HG03066 (cell line): ENCODE measurements at regions not wholly inside any gene's neighbourhood (a gene's known extent, or its start where the extent isn't known, plus 50 kb on each side); places are given as distances from the start of the nearest gene placed in this dataset.

Source experiments
- ATAC-seq: cut with Tn5 transposase; IDR thresholded peaks from one replicate; pipeline ENCODE4 v1.9.1; 2021; ENCODE audit warnings: low read depth; ENCODE audit not compliant: unreplicated experiment

GRCh38 chr2:21251216-21251980 is 127.6 kb downstream of the TDRD15 start:
- no peak for ATAC-seq

DNA sequence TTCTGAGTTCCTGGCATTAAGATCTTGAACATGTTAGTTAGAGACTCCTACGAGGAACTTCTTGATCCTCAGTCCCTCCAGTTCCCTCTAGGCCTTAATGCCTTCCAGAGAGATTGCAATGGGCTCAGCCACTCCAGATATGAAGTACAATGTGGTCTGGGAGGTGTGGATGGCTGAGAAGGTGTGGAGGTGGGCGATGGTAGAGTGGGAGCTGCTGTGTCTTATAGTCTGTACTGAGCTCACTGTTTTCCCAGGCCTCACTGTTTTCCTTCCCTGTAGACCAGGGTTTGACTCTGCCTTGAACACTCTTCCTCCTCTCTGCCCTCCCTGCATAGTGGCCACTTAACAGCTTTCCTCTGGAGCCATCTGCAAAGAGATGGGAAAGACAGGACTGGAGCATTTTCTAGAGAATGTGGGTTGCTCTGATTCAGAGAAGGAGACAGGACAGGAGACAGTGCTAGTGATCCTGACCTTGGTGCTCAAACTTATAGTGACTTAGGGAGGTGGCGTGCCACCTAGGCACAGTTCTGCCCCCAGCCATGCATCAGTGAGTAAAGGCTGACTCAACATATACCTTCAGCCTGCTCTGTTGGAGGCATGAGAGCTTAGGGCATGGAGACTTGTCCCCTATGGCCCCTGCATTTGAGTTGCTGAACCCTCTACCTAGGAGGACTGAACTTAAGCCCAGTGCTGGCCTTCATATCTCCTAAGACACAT is 129.7 kb downstream of the TDRD15 start:
- no peak for ATAC-seq

DNA sequence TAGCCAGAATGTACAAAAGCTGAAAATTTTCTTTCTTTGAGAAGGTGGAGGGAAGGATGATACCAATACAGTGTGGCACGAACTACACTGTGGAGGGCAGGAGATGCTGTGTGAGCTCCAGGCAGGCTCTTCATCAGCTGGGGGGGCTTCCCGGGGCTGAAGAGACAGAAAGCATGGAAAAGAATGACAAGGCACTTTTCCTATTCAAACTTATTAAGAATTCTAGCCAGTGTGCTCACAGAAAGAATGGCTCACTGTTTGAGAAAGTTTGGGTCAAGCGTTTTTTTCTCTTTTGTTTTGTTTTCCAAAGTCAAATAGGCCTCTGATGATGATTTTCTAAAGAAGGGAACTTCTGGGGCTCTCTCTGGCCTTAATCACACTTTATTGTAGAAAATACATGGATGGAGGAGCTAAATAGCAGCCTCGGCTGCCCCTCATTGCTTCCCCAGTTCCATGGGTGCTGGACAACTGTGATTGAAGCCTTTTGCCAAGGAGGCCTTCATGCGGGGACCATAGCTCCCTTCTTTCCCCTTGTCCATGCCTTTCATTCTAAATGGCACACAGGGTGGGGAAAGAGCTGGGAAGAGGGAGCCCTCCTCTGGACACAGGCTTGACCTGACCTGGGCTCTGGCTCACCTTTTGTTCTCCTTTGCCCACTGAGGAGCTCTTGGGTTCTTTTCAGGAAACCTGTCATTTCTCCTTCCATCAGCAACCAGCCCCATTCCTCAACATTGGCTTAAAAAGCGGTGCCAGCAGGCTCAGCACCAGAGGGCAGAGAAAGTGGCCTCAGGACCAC is 130.6 kb downstream of the TDRD15 start:
- no peak for ATAC-seq

GRCh38 chr2:21256006-21256405 is 132.2 kb downstream of the TDRD15 start:
- peak; percentile 81 for ATAC-seq

DNA sequence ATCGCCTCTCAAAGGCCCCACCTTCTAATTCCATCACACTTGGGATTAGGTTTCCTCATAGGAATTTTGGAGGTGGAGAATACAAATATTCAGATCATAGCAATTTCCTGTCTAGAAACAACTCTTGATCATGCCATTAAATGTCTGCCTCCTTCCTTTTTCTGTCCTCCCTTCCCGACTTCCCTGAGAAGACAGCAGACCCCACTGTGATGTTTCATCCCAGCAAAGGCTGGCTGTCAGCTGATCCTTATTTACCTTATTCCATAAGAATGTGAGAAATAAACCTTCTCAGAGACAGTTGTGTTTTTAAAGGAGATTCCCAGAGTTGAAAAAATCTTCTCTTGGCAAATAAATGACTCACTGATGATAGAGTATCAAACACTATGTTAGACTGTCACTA is 133.9 kb downstream of the TDRD15 start:
- ATAC-seq, result no peak

GRCh38 chr2:21258082-21258481 is 134.3 kb downstream of the TDRD15 start:
- ATAC-seq, result no peak

GRCh38 chr2:21260311-21260710 is 136.5 kb downstream of the TDRD15 start:
- no peak for ATAC-seq

DNA sequence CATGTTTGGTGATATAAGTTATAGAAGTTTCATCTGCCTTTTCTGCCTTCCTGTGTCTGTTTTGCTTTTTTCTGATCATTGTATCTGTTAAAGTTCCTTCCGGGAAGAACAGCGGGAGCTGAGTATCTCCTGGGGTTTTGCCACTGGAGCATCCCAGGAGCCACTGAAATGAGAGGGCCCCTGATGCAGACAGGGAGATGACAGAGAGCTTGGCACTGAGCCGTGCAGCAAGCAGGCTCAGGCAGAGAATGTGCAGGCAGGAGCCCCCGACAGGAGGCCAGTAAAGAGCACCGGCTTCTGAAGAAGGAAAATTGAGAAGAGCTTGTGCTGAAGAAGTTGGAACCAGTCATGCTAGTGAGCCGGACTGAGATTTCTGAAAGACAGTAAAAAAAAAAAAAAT is 137.8 kb downstream of the TDRD15 start:
- no peak for ATAC-seq

- no peak for ATAC-seq
Measured at GRCh38 chr2:21262426-21262940, 138.7 kb downstream of the TDRD15 start.

DNA sequence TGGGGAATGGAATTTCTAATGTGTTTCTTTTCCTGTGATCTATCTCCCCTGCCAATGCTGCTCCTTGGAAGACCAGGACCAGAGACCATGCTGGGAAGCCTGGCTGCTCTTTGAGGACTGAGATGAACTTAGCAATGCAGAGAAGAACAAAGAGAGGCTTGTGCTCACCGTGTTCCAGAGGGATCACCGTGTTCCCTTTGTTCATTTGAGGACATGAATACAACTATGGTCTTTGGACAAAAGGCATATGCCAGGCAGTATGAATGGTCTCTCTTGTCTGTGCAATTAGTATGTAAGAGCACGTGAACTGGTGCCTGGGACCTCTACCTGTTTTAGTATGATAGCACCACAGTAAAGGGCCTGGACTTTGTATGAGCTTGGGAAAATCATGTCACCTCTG is 139.9 kb downstream of the TDRD15 start:
- no peak for ATAC-seq

DNA sequence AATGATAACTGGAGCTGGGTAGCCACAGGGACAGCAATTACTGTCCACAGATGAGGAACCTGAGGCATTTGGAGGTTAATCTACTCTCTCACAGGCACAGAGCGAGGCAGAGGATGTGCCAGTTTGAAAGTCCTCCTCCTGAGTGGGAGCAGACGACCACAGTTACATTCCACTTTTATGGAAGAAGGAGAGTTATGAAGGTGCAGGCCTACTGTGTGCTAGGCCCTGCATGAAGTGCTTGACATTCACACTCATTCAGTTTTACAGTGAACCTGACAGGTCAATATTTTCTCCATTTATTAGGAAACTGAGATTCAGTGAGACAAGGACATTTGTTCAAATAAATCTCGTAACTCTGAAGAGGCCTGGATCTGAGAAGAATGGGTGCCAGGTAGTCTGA is 142.0 kb downstream of the TDRD15 start:
- ATAC-seq, result no peak

DNA sequence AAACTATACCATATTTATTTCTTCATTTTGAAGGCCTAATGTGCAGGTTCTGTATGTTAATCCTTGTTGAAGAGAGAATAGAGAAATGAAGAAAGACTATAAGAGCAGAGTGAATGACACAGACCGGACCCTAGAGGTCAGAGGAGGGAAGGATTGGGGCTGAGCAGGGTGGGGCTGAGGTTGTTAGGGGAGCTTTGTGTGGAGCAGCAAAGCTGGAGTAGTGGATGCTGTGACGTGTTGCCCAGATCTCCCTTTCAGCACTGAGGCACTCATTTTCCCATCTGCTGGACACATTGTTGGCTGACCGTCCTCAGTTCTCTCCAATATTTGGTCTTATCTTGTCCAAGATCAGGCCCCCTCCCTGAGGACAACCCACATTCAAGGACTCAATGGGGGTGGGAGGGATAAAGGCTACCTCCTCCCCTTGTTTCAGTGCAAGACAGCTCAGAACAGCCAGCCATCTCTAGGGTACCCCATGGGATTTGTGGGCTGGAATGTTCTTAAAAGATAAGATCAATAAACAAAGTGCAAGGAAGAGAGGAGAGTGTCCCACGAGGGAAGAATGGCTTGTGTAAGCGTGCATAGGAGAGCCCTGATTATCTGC is 143.6 kb downstream of the TDRD15 start:
- ATAC-seq, result no peak

DNA sequence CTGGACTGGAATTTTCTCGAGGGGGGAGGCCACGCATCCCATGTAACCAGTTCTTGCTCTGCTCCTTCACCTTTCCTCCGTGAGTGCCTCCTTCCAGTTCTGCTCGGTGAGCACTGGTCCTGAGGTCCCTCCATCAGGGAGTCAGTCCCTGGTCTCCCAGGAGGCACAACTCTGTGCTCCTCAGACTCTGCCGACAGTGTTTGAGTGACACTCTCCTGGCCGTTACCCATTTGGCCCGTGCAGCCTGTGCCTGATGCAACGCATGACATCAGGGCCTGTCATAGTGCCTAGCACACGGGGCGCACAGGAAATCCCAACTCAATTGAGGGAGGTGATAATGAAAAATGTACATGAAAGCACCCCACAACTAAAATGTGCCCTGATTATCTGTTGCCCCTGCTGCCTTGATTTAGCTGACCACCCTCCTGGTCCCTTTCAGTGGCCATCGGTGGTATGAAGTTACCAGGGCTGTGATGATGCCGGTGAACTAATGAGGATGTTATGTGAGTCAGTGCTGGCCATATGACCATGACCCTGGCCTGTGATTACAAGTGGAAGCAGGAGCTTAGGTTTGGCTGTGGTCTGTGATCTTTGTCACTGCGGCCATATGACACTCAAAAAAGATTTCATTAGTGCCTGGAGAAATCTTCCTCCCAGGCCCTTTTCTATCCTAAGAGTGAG is 144.6 kb downstream of the TDRD15 start:
- ATAC-seq, result no peak

DNA sequence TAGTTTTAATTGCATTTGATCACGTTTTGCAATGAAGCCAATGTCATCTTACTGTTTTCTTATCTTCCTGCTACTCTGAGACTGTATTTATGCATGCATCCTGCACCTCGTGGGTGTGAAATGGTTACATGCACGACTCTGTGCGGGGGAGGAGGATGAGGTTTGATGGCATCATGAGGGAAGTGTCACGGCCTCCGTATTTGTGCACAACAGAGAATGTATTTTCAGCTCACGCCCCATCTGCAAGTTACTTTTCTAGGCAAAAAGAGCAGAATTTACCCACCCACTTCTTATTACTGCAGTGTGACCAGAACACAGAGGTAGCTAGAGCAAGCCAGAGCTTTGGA is 145.1 kb downstream of the TDRD15 start:
- ATAC-seq, result no peak

DNA sequence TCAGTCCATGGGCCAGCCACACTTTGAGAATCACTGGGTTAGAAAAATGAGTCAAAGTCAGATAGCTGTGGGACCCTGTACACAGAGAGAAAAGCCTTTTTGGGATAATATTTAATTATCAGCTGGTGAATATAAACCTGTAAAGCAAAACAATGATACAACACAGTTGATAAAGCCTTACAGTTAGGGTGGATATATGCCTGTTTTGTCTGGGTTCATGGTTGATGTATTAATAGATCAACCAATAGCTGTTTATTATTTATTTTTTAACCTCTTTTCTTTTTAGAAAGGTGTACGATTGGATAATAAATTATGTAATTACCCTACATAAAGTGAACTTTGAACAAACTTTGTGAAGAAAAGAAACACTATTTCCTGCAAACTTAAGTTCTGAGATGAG is 145.6 kb downstream of the TDRD15 start:
- ATAC-seq, result no peak

DNA sequence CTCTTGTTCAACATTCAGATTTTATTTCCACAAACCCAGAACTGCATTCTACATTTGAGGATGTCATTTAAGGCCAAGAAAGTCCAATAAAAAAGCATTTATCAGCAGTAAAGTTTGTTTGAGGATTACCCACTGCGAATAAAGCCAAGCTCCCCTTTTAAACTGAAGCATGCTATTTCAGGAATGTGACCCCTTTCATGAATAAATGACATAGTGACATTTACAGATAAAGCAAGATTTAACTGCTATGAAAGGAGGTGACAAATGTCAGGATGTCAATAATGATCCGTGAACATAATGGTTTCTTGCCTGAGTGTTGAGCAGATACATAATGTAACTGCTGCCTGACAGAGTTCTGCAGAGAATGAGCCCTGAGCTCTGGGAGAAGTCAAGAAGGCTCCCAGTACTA is 146.3 kb downstream of the TDRD15 start:
- no peak for ATAC-seq

- no peak for ATAC-seq
Measured at GRCh38 chr2:21270708-21271122, 146.9 kb downstream of the TDRD15 start.

DNA sequence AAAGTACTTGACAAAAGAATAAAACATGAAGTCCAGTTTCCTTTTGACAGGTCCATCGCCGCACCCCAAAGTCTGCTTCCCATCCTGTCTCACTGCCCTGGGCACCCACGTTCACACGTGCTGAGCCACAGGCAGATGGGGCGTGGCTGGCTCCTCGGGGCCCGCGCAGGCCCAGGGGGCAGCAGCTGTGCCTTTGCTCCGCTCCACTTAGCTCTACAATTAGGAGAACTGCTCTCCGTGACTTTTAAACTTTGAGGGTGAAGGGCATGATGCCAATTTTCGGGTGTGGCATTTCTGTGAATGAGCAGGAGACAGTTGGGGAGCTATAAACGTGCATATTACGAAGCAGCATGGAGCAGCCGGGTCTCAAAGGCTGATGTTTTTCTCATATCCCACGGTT is 152.4 kb downstream of the TDRD15 start:
- no peak for ATAC-seq

- no peak for ATAC-seq
Measured at GRCh38 chr2:21277068-21278056, 153.6 kb downstream of the TDRD15 start.
